Activated CD4-positive, alpha-beta memory T cell treated with anti-CD3 and anti-CD28 coated beads, Interleukin-2, amount 10 ng/mL, durations not matched to agents 7 days and 5 days (primary cell): ENCODE measurements at regions not wholly inside any gene's neighbourhood (a gene's known extent, or its start where the extent isn't known, plus 50 kb on each side); places are given as distances from the start of the nearest gene placed in this dataset.
"Not testable (repeated sequence)": the region's sequence is repeated elsewhere in the genome, so short reads cannot be mapped to it uniquely, and the experiment has no call there.

Source experiments
- CTCF ChIA-PET: fragments of 350-600 bp; sonication (Branson Sonifier 250); formaldehyde crosslinking; loops from one replicate; lab custom pipeline; 2021; ENCODE audit warnings: antibody characterized with exemption, inconsistent platforms; lab: Charles Lee
- POLR2A ChIA-PET: fragments of 350-600 bp; sonication (Branson Sonifier 250); formaldehyde crosslinking; loops from one replicate; lab custom pipeline; 2021; ENCODE audit warnings: antibody characterized with exemption; lab: Charles Lee
- DNase-seq: peaks from one replicate; pipeline ENCODE4 v3.0.0-alpha.2; 2020
- H3K27ac Mint-ChIP-seq: one replicate; pipeline ENCODE4 v1.8.0; 2021; ENCODE audit warnings: mild to moderate bottlenecking, mixed read lengths
- H3K27me3 Mint-ChIP-seq: one replicate; pipeline ENCODE4 v1.8.0; 2021; ENCODE audit warnings: mixed read lengths
- H3K36me3 Mint-ChIP-seq: one replicate; pipeline ENCODE4 v1.8.0; 2021; ENCODE audit warnings: low read depth, mixed read lengths
- H3K4me1 Mint-ChIP-seq: one replicate; pipeline ENCODE4 v1.8.0; 2021; ENCODE audit warnings: mixed read lengths
- H3K4me3 Mint-ChIP-seq: one replicate; pipeline ENCODE4 v1.8.0; 2021; ENCODE audit warnings: mild to moderate bottlenecking, mixed read lengths
- H3K9me3 Mint-ChIP-seq: one replicate; pipeline ENCODE4 v1.8.0; 2021; ENCODE audit warnings: mixed read lengths

DNA sequence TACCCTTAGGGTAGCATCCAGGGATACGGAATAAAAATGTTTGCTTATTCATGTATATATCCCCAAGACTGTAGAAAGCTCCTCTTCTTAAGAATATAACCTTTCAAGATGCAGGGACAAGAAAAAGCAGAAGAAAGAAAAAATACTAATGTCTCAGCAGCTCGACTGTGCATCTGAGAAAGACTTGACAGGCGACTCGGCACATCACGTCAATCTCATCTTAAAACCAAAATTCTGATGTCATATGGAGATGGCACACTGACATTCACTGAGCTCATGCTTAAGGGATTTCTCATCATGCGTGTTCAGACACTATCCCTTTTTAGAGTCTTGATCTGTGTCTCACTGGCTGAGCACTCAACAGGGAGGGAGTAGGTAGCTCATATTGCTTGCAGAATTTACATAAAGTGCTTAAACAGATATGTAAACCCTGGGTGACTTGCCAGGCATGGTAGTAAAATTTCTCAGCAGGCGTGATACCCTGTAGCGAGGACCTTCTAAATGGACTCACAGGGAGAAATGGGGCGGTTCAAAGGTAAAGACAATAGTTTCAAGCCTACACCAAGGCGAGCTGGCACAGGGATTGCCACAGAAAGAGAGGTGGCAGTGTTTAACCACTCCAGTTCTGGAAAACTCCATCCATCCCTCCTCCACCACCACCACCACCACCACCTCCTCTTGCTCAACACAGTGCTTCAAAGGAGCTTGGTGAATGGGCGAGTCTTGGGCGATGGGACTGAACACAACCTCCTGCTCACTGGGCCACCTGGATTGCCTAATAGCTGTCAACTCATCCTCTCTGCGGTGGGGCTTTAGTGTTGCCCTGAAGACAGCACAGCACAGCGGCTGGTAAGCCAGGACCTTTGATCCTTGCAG is 330.5 kb downstream of the TFAP2A start:
- Mint-ChIP-seq H3K36me3 (no peaks in the 10 kb centered on the region), H3K27ac (no peak overlapping the region), H3K4me3 (no peak overlapping the region), H3K9me3 (peaks cover 2% of the 10 kb centered on the region), H3K27me3 (no peaks in the 10 kb centered on the region), H3K4me1 (no peaks in the 10 kb centered on the region)
- ChIA-PET CTCF (no interaction called here), POLR2A (no interaction called here)
- no peak for DNase-seq

- no peak for DNase-seq
- H3K9me3 Mint-ChIP-seq: peaks cover 4% of the 10 kb centered on the region
- no peaks in the 10 kb centered on the region for H3K4me1 Mint-ChIP-seq
- H3K36me3 Mint-ChIP-seq: no peaks in the 10 kb centered on the region
- ChIA-PET CTCF (no interaction called here), POLR2A (no interaction called here)
- no peaks in the 10 kb centered on the region for H3K27me3 Mint-ChIP-seq
- H3K27ac Mint-ChIP-seq: no peak overlapping the region
- no peak overlapping the region for H3K4me3 Mint-ChIP-seq
Measured at GRCh38 chr6:10082385-10082784, 332.5 kb downstream of the TFAP2A start.

DNA sequence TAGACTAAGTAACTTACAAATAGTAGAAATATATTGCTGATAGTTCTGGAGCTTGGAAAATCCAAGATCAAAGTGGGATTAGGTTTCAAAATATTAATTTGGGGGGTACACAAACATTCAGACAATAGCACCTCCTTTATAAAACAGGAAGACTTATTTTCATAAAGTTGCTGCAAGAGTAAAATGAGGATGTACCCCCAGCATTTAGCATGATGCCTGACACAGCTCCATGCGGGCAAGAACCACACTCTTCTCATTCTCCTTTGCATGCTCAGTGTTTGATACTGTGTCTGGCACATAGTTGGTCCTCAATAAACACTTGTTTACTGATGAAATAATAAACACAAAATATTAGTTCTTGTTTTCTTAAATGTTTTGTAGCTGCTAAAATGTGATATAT is 332.9 kb downstream of the TFAP2A start:
- H3K9me3 Mint-ChIP-seq: peaks cover 4% of the 10 kb centered on the region
- H3K4me1 Mint-ChIP-seq: no peaks in the 10 kb centered on the region
- H3K4me3 Mint-ChIP-seq: no peak overlapping the region
- ChIA-PET CTCF (no interaction called here), POLR2A (no interaction called here)
- H3K27ac Mint-ChIP-seq: no peak overlapping the region
- no peak for DNase-seq
- H3K36me3 Mint-ChIP-seq: no peaks in the 10 kb centered on the region
- H3K27me3 Mint-ChIP-seq: no peaks in the 10 kb centered on the region

- ChIA-PET POLR2A (no interaction called here), CTCF (no interaction called here)
- Mint-ChIP-seq H3K27ac (no peak overlapping the region), H3K4me1 (no peaks in the 10 kb centered on the region), H3K27me3 (no peaks in the 10 kb centered on the region), H3K4me3 (no peak overlapping the region), H3K9me3 (peaks cover 4% of the 10 kb centered on the region), H3K36me3 (no peaks in the 10 kb centered on the region)
- DNase-seq: no peak
Measured at GRCh38 chr6:10081075-10081474, 333.8 kb downstream of the TFAP2A start.

DNA sequence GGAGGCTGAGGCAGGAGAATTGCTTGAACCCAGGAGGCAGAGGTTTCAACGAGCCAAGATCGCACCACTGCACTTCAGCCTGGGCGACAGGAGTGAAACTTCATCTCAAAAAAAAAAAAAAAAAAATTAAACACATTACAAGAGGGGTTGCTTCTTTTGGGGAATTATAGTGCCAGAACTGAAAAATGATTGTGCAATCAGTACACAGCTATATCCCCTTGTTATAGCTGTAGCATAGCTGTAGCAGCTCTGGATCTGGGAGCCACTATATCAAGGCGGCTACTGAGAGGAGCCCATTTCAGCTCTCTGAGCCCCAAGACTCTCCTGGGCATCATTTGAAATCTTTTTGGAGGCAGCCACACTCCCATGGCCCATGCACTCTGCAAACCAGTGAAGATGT is 334.3 kb downstream of the TFAP2A start:
- H3K4me3 Mint-ChIP-seq: no peak overlapping the region
- H3K27me3 Mint-ChIP-seq: no peaks in the 10 kb centered on the region
- no peak for DNase-seq
- POLR2A ChIA-PET: no interaction called here
- no peaks in the 10 kb centered on the region for H3K4me1 Mint-ChIP-seq
- no peak overlapping the region for H3K27ac Mint-ChIP-seq
- CTCF ChIA-PET: no interaction called here
- H3K9me3 Mint-ChIP-seq: peaks cover 4% of the 10 kb centered on the region
- no peaks in the 10 kb centered on the region for H3K36me3 Mint-ChIP-seq

GRCh38 chr6:10078581-10078980 is 336.3 kb downstream of the TFAP2A start:
- Mint-ChIP-seq H3K9me3 (peaks cover 13% of the 10 kb centered on the region), H3K4me1 (no peaks in the 10 kb centered on the region), H3K27ac (no peak overlapping the region), H3K27me3 (no peaks in the 10 kb centered on the region), H3K36me3 (no peaks in the 10 kb centered on the region), H3K4me3 (no peak overlapping the region)
- ChIA-PET POLR2A (no interaction called here), CTCF (no interaction called here)
- DNase-seq: no peak

DNA sequence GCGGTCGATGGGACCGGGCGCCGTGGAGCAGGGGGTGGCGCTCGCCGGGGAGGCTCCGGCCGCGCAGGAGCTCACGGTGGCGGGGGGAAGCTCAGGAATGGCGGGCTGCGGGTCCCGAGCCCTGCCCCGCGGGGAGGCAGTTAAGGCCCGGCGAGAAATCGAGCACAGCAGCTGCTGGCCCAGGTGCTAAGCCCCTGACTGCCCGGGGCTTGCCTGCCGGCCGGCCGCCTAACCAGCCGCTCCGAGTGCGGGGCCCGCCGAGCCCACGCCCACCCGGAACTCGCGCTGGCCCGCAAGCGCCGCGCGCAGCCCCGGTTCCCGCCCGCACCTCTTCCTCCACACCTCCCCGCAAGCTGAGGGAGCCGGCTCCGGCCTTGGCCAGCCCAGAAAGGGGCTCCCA is 340.1 kb downstream of the TFAP2A start:
- POLR2A ChIA-PET, H3K4me3 Mint-ChIP-seq, H3K4me1 Mint-ChIP-seq, H3K36me3 Mint-ChIP-seq, CTCF ChIA-PET, DNase-seq, H3K27ac Mint-ChIP-seq, H3K27me3 Mint-ChIP-seq: not testable (repeated sequence)
- peaks cover 12% of the 10 kb centered on the region for H3K9me3 Mint-ChIP-seq

DNA sequence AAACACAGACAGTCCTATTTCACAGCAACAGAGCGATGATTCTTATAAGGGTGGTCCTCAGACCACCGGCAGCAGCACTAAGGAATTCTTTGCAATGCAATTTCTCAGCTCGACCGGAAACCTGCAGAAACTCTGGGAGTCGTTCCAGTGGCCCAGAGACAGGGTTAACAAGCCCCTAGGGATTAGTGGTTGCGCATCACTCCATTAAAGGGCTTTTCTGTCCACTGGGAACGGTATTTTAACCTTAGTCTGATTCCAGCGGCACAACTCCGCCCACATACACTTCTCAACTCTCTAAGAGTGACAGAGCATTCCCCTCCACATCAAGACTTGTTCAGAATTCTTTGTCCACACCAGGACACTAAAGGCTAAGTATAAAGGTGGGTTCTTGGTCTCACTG is 341.5 kb downstream of the TFAP2A start:
- peaks cover 10% of the 10 kb centered on the region for H3K9me3 Mint-ChIP-seq
- H3K4me3 Mint-ChIP-seq: no peak overlapping the region
- DNase-seq: no peak
- CTCF ChIA-PET: no interaction called here
- no peak overlapping the region for H3K27ac Mint-ChIP-seq
- no peaks in the 10 kb centered on the region for H3K36me3 Mint-ChIP-seq
- H3K4me1 Mint-ChIP-seq: no peaks in the 10 kb centered on the region
- POLR2A ChIA-PET: no interaction called here
- no peaks in the 10 kb centered on the region for H3K27me3 Mint-ChIP-seq

DNA sequence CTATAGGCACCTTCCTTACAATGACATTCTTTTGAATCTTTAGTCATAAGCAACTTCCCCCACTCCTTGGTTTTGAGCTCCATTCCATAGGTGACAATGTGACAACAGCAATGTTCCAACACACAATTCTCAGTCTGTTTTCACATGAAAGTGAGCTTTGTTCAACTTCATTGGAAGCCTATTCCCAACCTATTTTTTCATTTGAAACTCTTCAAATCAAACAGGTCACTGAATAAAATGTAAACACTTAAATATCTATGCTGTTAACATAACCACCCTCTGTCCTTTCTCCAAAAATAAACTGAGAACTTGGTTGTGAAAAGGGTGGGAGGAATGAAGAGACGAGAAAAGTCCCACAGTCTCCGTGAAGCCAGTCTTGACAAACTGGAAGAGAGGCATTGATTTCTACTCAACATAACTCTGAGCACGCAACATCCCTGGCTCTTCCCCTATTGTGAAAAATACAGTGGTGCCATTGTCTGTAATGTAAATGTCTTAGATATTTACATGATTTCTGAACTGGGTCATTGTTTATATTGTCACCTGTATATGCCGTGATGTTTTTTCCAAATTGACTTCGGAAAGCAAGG is 343.1 kb downstream of the TFAP2A start:
- H3K27me3 Mint-ChIP-seq: no peaks in the 10 kb centered on the region
- ChIA-PET POLR2A (no interaction called here), CTCF (no interaction called here)
- no peak overlapping the region for H3K4me3 Mint-ChIP-seq
- peaks cover 10% of the 10 kb centered on the region for H3K9me3 Mint-ChIP-seq
- H3K4me1 Mint-ChIP-seq: no peaks in the 10 kb centered on the region
- DNase-seq: no peak
- no peaks in the 10 kb centered on the region for H3K36me3 Mint-ChIP-seq
- H3K27ac Mint-ChIP-seq: no peak overlapping the region

GRCh38 chr6:10060004-10060403 is 354.9 kb downstream of the TFAP2A start:
- CTCF ChIA-PET: no interaction called here
- DNase-seq: no peak
- Mint-ChIP-seq H3K4me1 (no peaks in the 10 kb centered on the region), H3K36me3 (no peaks in the 10 kb centered on the region), H3K4me3 (no peak overlapping the region), H3K27ac (no peak overlapping the region), H3K27me3 (no peaks in the 10 kb centered on the region), H3K9me3 (no peaks in the 10 kb centered on the region)
- POLR2A ChIA-PET: no interaction called here

GRCh38 chr6:10054672-10055071 is 360.2 kb downstream of the TFAP2A start:
- H3K27me3 Mint-ChIP-seq: no peaks in the 10 kb centered on the region
- H3K4me1 Mint-ChIP-seq: no peaks in the 10 kb centered on the region
- peaks cover 7% of the 10 kb centered on the region for H3K9me3 Mint-ChIP-seq
- ChIA-PET POLR2A (no interaction called here), CTCF (no interaction called here)
- H3K4me3 Mint-ChIP-seq: no peak overlapping the region
- no peak for DNase-seq
- H3K36me3 Mint-ChIP-seq: no peaks in the 10 kb centered on the region
- no peak overlapping the region for H3K27ac Mint-ChIP-seq

- Mint-ChIP-seq H3K27ac (no peak overlapping the region), H3K36me3 (no peaks in the 10 kb centered on the region), H3K4me1 (no peaks in the 10 kb centered on the region), H3K4me3 (no peak overlapping the region), H3K9me3 (peaks cover 7% of the 10 kb centered on the region), H3K27me3 (no peaks in the 10 kb centered on the region)
- POLR2A ChIA-PET: no interaction called here
- CTCF ChIA-PET: no interaction called here
- DNase-seq: no peak
Measured at GRCh38 chr6:10051283-10051682, 363.6 kb downstream of the TFAP2A start.

- Mint-ChIP-seq H3K27ac (no peak overlapping the region), H3K27me3 (no peaks in the 10 kb centered on the region), H3K4me3 (no peak overlapping the region), H3K4me1 (no peaks in the 10 kb centered on the region), H3K36me3 (no peaks in the 10 kb centered on the region), H3K9me3 (peaks cover 7% of the 10 kb centered on the region)
- ChIA-PET CTCF (no interaction called here), POLR2A (no interaction called here)
- no peak for DNase-seq
Measured at GRCh38 chr6:10048370-10049297, 366.2 kb downstream of the TFAP2A start.
